ENCODE measurements at regions not wholly inside any gene's neighbourhood (a gene's known extent, or its start where the extent isn't known, plus 50 kb on each side); places are given as distances from the start of the nearest gene placed in this dataset.

- H3K4me3 ChIP-seq = no peak overlapping the region
- no peak overlapping the region for H3K9ac ChIP-seq (ENCODE audit: insufficient read length)
- no peak overlapping the region for H3K27ac ChIP-seq
- no peaks in the 10 kb centered on the region for H3K36me3 ChIP-seq (ENCODE audit: insufficient read depth, low read length)
- no peak for DNase-seq (ENCODE audit: low read depth, low spot score)
- no peaks in the 10 kb centered on the region for H3K9me3 ChIP-seq (ENCODE audit: low read depth, low read length)
- TF ChIP-seq EZH2 (IDR thresholded peaks at IDR 0.05) (no peak), FOXP2 (optimal IDR thresholded peaks at IDR 0.05; ENCODE audit: control extremely low read depth, extremely low read length, insufficient read depth) (no peak), POLR2AphosphoS5 (IDR thresholded peaks at IDR 0.05; ENCODE audit: borderline replicate concordance, low read depth, low read length) (no peak)
These were observed 232.7 kb upstream of the COPS8 start for GRCh38 chr2:236852977-236853374.

- Histone ChIP-seq H3K36me3 (ENCODE audit: insufficient read depth, low read length) (no peaks in the 10 kb centered on the region), H3K4me3 (no peak overlapping the region), H3K9ac (ENCODE audit: insufficient read length) (no peak overlapping the region)
These were observed 232.1 kb upstream of the COPS8 start for GRCh38 chr2:236853585-236854051.

GRCh38 chr2:236855176-236855865 lies 230.4 kb upstream of the COPS8 start:
- no peak for DNase-seq (ENCODE audit: low read depth, low spot score)
- H3K4me3 ChIP-seq = no peak overlapping the region
- H3K27ac ChIP-seq = no peak overlapping the region
- no peaks in the 10 kb centered on the region for H3K9me3 ChIP-seq (ENCODE audit: low read depth, low read length)
- no peak overlapping the region for H3K9ac ChIP-seq (ENCODE audit: insufficient read length)
- TF ChIP-seq FOXP2 (optimal IDR thresholded peaks at IDR 0.05; ENCODE audit: control extremely low read depth, extremely low read length, insufficient read depth) (no peak), POLR2AphosphoS5 (IDR thresholded peaks at IDR 0.05; ENCODE audit: borderline replicate concordance, low read depth, low read length) (no peak), EZH2 (IDR thresholded peaks at IDR 0.05) (no peak)
- no peaks in the 10 kb centered on the region for H3K36me3 ChIP-seq (ENCODE audit: insufficient read depth, low read length)

More at GRCh38 chr2:236853585-236854051, 232.1 kb upstream of the COPS8 start:
- H3K27ac ChIP-seq = no peak overlapping the region
- no peak for DNase-seq (ENCODE audit: low read depth, low spot score)
- no peaks in the 10 kb centered on the region for H3K9me3 ChIP-seq (ENCODE audit: low read depth, low read length)
- TF ChIP-seq EZH2 (IDR thresholded peaks at IDR 0.05) (no peak), FOXP2 (optimal IDR thresholded peaks at IDR 0.05; ENCODE audit: control extremely low read depth, extremely low read length, insufficient read depth) (no peak), POLR2AphosphoS5 (IDR thresholded peaks at IDR 0.05; ENCODE audit: borderline replicate concordance, low read depth, low read length) (no peak)

GRCh38 chr2:236855866-236856847 lies 229.5 kb upstream of the COPS8 start:
- no peaks in the 10 kb centered on the region for H3K36me3 ChIP-seq (ENCODE audit: insufficient read depth, low read length)
- no peak overlapping the region for H3K27ac ChIP-seq
- H3K9me3 ChIP-seq (ENCODE audit: low read depth, low read length) = no peaks in the 10 kb centered on the region
- TF ChIP-seq EZH2 (IDR thresholded peaks at IDR 0.05) (no peak), FOXP2 (optimal IDR thresholded peaks at IDR 0.05; ENCODE audit: control extremely low read depth, extremely low read length, insufficient read depth) (no peak), POLR2AphosphoS5 (IDR thresholded peaks at IDR 0.05; ENCODE audit: borderline replicate concordance, low read depth, low read length) (no peak)
- H3K4me3 ChIP-seq = no peak overlapping the region
- no peak overlapping the region for H3K9ac ChIP-seq (ENCODE audit: insufficient read length)
- no peak for DNase-seq (ENCODE audit: low read depth, low spot score)

GRCh38 chr2:236856848-236857235 lies 228.8 kb upstream of the COPS8 start:
- H3K36me3 ChIP-seq (ENCODE audit: insufficient read depth, low read length) = no peaks in the 10 kb centered on the region
- no peak overlapping the region for H3K9ac ChIP-seq (ENCODE audit: insufficient read length)
- DNase-seq (ENCODE audit: low read depth, low spot score) = no peak
- H3K4me3 ChIP-seq = no peak overlapping the region
- H3K9me3 ChIP-seq (ENCODE audit: low read depth, low read length) = no peaks in the 10 kb centered on the region
- no peak for TF ChIP-seq EZH2 (IDR thresholded peaks at IDR 0.05)
- no peak for TF ChIP-seq FOXP2 (optimal IDR thresholded peaks at IDR 0.05; ENCODE audit: control extremely low read depth, extremely low read length, insufficient read depth)
- no peak for TF ChIP-seq POLR2AphosphoS5 (IDR thresholded peaks at IDR 0.05; ENCODE audit: borderline replicate concordance, low read depth, low read length)
- no peak overlapping the region for H3K27ac ChIP-seq

GRCh38 chr2:236857246-236857645 lies 228.4 kb upstream of the COPS8 start:
- Histone ChIP-seq H3K9me3 (ENCODE audit: low read depth, low read length) (no peaks in the 10 kb centered on the region), H3K36me3 (ENCODE audit: insufficient read depth, low read length) (no peaks in the 10 kb centered on the region), H3K9ac (ENCODE audit: insufficient read length) (no peak overlapping the region), H3K4me3 (no peak overlapping the region), H3K27ac (no peak overlapping the region)
- TF ChIP-seq FOXP2 (optimal IDR thresholded peaks at IDR 0.05; ENCODE audit: control extremely low read depth, extremely low read length, insufficient read depth) (no peak), EZH2 (IDR thresholded peaks at IDR 0.05) (no peak), POLR2AphosphoS5 (IDR thresholded peaks at IDR 0.05; ENCODE audit: borderline replicate concordance, low read depth, low read length) (no peak)
- DNase-seq (ENCODE audit: low read depth, low spot score) = no peak

GRCh38 chr2:236857781-236858180 lies 227.9 kb upstream of the COPS8 start:
- H3K4me3 ChIP-seq = no peak overlapping the region
- DNase-seq (ENCODE audit: low read depth, low spot score) = no peak
- TF ChIP-seq FOXP2 (optimal IDR thresholded peaks at IDR 0.05; ENCODE audit: control extremely low read depth, extremely low read length, insufficient read depth) (no peak), EZH2 (IDR thresholded peaks at IDR 0.05) (no peak), POLR2AphosphoS5 (IDR thresholded peaks at IDR 0.05; ENCODE audit: borderline replicate concordance, low read depth, low read length) (no peak)
- H3K9ac ChIP-seq (ENCODE audit: insufficient read length) = no peak overlapping the region
- H3K36me3 ChIP-seq (ENCODE audit: insufficient read depth, low read length) = no peaks in the 10 kb centered on the region
- no peaks in the 10 kb centered on the region for H3K9me3 ChIP-seq (ENCODE audit: low read depth, low read length)
- H3K27ac ChIP-seq = no peak overlapping the region

GRCh38 chr2:236858661-236859060 lies 227.0 kb upstream of the COPS8 start:
- DNase-seq (ENCODE audit: low read depth, low spot score) = no peak
- Histone ChIP-seq H3K36me3 (ENCODE audit: insufficient read depth, low read length) (no peaks in the 10 kb centered on the region), H3K27ac (no peak overlapping the region), H3K9ac (ENCODE audit: insufficient read length) (no peak overlapping the region), H3K9me3 (ENCODE audit: low read depth, low read length) (no peaks in the 10 kb centered on the region), H3K4me3 (no peak overlapping the region)
- TF ChIP-seq EZH2 (IDR thresholded peaks at IDR 0.05) (no peak), FOXP2 (optimal IDR thresholded peaks at IDR 0.05; ENCODE audit: control extremely low read depth, extremely low read length, insufficient read depth) (no peak), POLR2AphosphoS5 (IDR thresholded peaks at IDR 0.05; ENCODE audit: borderline replicate concordance, low read depth, low read length) (no peak)
